Thyroid gland (tissue), 4 donors: ENCODE measurements at regions not wholly inside any gene's neighbourhood (a gene's known extent, or its start where the extent isn't known, plus 50 kb on each side); places are given as distances from the start of the nearest gene placed in this dataset.
A peak's percentile ranks its signal among the peaks of the same experiment; 100 is the strongest.

Experiments
- DNase-seq, 2 donors: peaks; one replicate each; pipeline ENCODE4 v3.0.0-alpha.2; 2019
- H3K27ac ChIP-seq, 3 donors: fragments of 200-600 bp; sonication (generic); 1 replicate in 2 of 3; 2 replicates in 1 of 3; pipeline ENCODE4 v1.5.1; 2016 to 2019; ENCODE audit warnings: mild to moderate bottlenecking in 1 of 3, moderate library complexity in 1 of 3
- H3K27me3 ChIP-seq: fragments of 200-600 bp; sonication (generic); one replicate; pipeline ENCODE4 v1.5.1; 2019
- H3K36me3 ChIP-seq, 2 donors: fragments of 200-600 bp; sonication (generic); one replicate each; pipeline ENCODE4 v1.5.1; 2016 to 2019
- H3K4me1 ChIP-seq, 2 donors: fragments of 200-600 bp; sonication (generic); one replicate each; pipeline ENCODE4 v1.5.1; 2017 to 2019
- H3K4me3 ChIP-seq, 3 donors: fragments of 200-600 bp; sonication (generic); replicated peaks in 1 of 3; 1 replicate in 2 of 3; 2 replicates in 1 of 3; pipeline ENCODE4 v1.5.1; 2016; ENCODE audit warnings: mild to moderate bottlenecking in 1 of 3
- H3K9me3 ChIP-seq: fragments of 200-600 bp; sonication (generic); one replicate; pipeline ENCODE4 v1.5.1; 2017
- POLR2A ChIP-seq, 2 donors: fragments of 450-650 bp; IDR thresholded peaks; one replicate each; pipeline ENCODE4 v1.6.1; 2017; ENCODE audit warnings: antibody characterized with exemption in 2 of 2, mild to moderate bottlenecking in 2 of 2, moderate library complexity in 1 of 2
- WGBS, 2 donors: methylation state at CpG; one replicate each; pipeline ENCODE4 v1.1.5; 2017; 5-methylcytosine and 5-hydroxymethylcytosine counted together
- intact Hi-C: fragments of 100-400 bp; cut with DNase I; formaldehyde crosslinking; loops from one replicate; pipeline ENCODE4 v1.15.1; 2023
- TF ChIP-seq, protein P1 (sequence below), 6 experiments: fragments of 200-600 bp in 3 of 6; fragments of 450-650 bp in 3 of 6; sonication (generic) in 3 of 6; IDR thresholded peaks; one replicate each; pipeline ENCODE4 v1.5.1; 2016 to 2019; ENCODE audit warnings: antibody characterized with exemption in 6 of 6, mild to moderate bottlenecking in 2 of 6, inconsistent platforms in 1 of 6, moderate library complexity in 1 of 6

GRCh38 chr16:77594799-77595596 is 127.3 kb upstream of the NUDT7 start:
- Histone ChIP-seq H3K4me3 (no peak overlapping the region), H3K27ac (no peak overlapping the region), H3K4me1 (no peaks in the 10 kb centered on the region), H3K9me3 (no peaks in the 10 kb centered on the region), H3K36me3 (no peaks in the 10 kb centered on the region), H3K27me3 (no peaks in the 10 kb centered on the region)
- intact Hi-C loops, result no loop called here
- DNase-seq, result no peak
- TF ChIP-seq POLR2A (IDR thresholded peaks at IDR 0.05), result no peak
- TF ChIP-seq, protein P1, sequence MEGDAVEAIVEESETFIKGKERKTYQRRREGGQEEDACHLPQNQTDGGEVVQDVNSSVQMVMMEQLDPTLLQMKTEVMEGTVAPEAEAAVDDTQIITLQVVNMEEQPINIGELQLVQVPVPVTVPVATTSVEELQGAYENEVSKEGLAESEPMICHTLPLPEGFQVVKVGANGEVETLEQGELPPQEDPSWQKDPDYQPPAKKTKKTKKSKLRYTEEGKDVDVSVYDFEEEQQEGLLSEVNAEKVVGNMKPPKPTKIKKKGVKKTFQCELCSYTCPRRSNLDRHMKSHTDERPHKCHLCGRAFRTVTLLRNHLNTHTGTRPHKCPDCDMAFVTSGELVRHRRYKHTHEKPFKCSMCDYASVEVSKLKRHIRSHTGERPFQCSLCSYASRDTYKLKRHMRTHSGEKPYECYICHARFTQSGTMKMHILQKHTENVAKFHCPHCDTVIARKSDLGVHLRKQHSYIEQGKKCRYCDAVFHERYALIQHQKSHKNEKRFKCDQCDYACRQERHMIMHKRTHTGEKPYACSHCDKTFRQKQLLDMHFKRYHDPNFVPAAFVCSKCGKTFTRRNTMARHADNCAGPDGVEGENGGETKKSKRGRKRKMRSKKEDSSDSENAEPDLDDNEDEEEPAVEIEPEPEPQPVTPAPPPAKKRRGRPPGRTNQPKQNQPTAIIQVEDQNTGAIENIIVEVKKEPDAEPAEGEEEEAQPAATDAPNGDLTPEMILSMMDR (IDR thresholded peaks at IDR 0.05), result no peak
- 87 to 88% methylated on average over 9 of the region's 9 CpGs for WGBS, 2 donors

DNA sequence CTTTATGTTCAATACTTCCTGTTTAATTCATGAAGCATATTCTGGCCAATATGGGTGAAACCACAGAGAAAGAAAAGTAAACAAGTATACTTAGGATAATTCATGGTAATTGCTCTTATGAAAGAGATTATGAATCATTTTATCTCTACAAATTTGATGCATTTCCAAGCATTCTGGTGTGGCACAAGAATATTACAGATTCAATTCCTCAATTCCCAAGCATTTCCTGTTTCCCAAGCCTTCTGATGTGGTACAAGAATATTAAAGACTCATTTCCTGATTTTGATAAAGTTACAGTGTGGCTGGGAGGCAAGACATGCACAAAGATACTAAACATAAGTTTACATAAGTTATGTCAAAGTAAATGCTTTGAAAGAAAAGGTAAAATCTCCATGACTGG is 126.1 kb upstream of the NUDT7 start:
- H3K27ac ChIP-seq, result no peak overlapping the region
- H3K4me1 ChIP-seq, result no peaks in the 10 kb centered on the region
- intact Hi-C loops, result no loop called here
- no peak for DNase-seq
- no peak overlapping the region for H3K4me3 ChIP-seq
- H3K36me3 ChIP-seq, result no peaks in the 10 kb centered on the region
- H3K27me3 ChIP-seq, result no peaks in the 10 kb centered on the region
- H3K9me3 ChIP-seq, result no peaks in the 10 kb centered on the region
- TF ChIP-seq, protein P1 (IDR thresholded peaks at IDR 0.05), result no peak
- TF ChIP-seq POLR2A (IDR thresholded peaks at IDR 0.05), result no peak

- intact Hi-C loops, result loop anchor here (5.0 kb wide), 1 partner anchor 62 kb away; no protein-coding TSS in a partner anchor
- no peaks in the 10 kb centered on the region for H3K36me3 ChIP-seq
- no peak for TF ChIP-seq POLR2A (IDR thresholded peaks at IDR 0.05)
- TF ChIP-seq, protein P1 (IDR thresholded peaks at IDR 0.05), result peak; percentile 27 to 78 (median 66)
- peak; percentile 55 to 67 for DNase-seq
- no peak overlapping the region for H3K4me3 ChIP-seq
- H3K27ac ChIP-seq, result no peak overlapping the region
- no peaks in the 10 kb centered on the region for H3K27me3 ChIP-seq
- H3K4me1 ChIP-seq, result no peaks in the 10 kb centered on the region
- no peaks in the 10 kb centered on the region for H3K9me3 ChIP-seq
Measured at GRCh38 chr16:77599793-77600415, 122.4 kb upstream of the NUDT7 start.

- Histone ChIP-seq H3K9me3 (no peaks in the 10 kb centered on the region), H3K4me1 (no peaks in the 10 kb centered on the region), H3K4me3 (no peak overlapping the region), H3K36me3 (no peaks in the 10 kb centered on the region), H3K27ac (no peak overlapping the region), H3K27me3 (no peaks in the 10 kb centered on the region)
- no peak for DNase-seq
- intact Hi-C loops, result loop anchor here (5.0 kb wide), 1 partner anchor 62 kb away; no protein-coding TSS in a partner anchor
- TF ChIP-seq, protein P1 (IDR thresholded peaks at IDR 0.05), result no peak
- no peak for TF ChIP-seq POLR2A (IDR thresholded peaks at IDR 0.05)
- 94 to 98% methylated on average over 2 of the region's 2 CpGs for WGBS, 2 donors
Measured at GRCh38 chr16:77600555-77600954, 121.8 kb upstream of the NUDT7 start.

- no peak overlapping the region for H3K27ac ChIP-seq
- TF ChIP-seq POLR2A (IDR thresholded peaks at IDR 0.05), result no peak
- TF ChIP-seq, protein P1 (IDR thresholded peaks at IDR 0.05), result no peak
- intact Hi-C loops, result loop anchor here (5.0 kb wide), 1 partner anchor 59 kb away; no protein-coding TSS in a partner anchor
- 47 to 61% methylated on average over 2 of the region's 2 CpGs for WGBS, 2 donors
- H3K4me3 ChIP-seq, result no peak overlapping the region
- H3K4me1 ChIP-seq, result no peaks in the 10 kb centered on the region
- H3K27me3 ChIP-seq, result no peaks in the 10 kb centered on the region
- no peaks in the 10 kb centered on the region for H3K9me3 ChIP-seq
- no peak for DNase-seq
- H3K36me3 ChIP-seq, result no peaks in the 10 kb centered on the region
Measured at GRCh38 chr16:77603656-77604055, 118.7 kb upstream of the NUDT7 start.
